NCI-H2227 treated with DMSO at 0.1 percent for 48 hours (cell line): ENCODE measurements at regions not wholly inside any gene's neighbourhood (a gene's known extent, or its start where the extent isn't known, plus 50 kb on each side); places are given as distances from the start of the nearest gene placed in this dataset.

Experiments
- DNase-seq: peaks from one replicate; lab custom pipeline; 2025; lab: John Stamatoyannopoulos, UW

DNA sequence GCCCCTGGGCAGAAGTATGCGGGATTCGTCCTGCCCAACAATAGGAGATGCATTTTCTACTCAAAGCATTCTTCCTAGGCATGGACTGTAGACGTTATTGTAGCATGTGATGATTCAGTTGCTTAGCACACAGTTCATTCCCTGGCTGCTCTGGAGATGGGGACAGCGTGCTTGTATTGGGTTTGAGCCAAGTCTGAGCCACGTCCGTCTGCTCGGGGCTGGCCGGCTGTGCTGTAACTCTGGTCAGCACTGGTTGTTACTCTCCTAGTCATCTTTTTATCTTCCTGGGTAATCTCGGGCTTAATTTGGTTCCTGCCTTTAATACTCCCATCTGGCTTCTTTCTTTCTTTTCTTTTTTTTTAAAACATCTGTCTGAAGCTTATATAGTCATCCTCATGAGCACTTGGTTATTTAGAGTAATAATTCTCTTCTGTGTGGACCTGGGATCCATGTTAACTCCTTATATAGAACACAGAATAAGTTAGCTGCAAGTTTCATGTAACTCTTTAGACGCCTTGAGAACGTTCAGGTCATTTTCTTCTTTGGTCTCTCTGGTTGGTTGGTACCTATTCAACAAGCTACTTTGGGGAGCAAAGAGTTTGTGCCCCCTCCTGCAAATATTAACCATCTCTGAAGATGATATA is 118.8 kb upstream of the RPS23 start:
- DNase-seq = no peak

DNA sequence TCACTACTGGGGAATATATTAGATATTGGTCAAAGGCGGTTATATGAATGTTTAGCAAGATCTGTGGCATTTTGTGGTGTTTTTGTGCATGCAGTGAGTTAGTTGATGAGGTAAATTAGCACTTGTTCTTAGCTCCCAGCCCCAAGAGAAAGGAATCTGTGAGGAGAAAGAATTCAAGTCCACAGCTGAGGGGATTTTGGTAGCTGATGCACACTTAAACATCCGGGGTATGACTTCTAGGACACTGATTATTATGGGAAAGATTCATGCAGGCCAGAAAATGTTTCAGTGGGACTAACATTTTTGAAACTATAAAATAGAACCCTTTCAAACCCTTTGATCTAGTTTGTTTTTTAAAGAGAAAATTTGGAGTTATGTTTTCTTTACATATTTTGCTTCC is 118.2 kb upstream of the RPS23 start:
- DNase-seq = no peak

DNA sequence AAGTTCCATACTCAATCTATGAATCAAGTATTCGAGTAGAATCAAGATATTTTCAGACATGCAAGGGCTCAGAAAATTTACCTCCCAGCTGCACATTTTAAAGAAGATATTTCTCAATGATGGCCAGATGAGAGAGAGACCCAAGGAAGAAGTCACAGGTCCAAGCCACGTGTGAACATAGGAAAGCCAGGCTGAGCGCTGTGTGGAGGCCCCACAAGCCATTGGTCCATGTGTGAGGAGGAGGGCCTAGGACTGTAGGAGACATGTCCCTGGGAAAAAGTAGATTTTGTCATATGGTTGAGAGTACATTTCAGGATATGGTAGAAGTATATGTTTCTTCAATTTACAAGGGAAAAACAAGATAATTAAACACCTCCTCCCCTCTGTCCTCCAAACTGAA is 115.8 kb upstream of the RPS23 start:
- no peak for DNase-seq

DNA sequence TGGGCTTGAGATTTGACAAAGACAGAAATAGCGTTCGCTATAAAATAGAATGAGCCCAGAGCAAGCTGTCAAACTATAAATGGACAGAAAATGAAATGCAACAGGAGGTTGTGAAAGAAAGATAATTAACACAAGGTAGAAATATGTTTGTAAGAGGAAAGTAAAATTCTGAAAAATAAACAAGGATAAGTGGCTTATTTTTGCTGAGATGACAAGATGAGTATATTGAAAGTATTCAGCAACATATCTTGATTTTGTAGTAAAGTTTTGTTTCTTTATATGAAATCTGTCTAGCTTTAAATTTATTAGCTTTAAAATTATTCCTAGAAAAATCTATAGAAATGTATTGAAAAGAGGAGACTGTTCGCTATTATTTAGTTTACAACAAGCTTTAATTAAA is 111.9 kb upstream of the RPS23 start:
- no peak for DNase-seq

DNA sequence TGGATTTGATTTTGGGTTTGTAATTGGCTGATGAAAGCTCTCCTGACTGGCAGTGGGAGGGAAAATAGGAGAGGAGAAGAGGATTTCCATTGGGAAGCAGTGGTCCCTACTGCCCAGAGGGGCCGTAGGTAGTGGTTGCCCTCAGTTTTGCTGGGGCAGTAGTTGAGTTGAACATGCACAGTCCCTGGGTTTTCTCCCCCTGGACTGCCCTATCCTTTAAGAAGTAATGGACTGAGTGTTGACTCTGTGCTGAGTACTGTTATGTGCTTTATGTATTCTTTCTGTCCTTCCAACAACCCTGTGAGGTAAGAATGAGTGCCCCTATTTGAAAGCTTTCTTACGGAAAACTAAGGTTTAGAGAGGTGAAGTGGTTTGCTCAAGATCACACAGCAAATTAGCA is 111.2 kb upstream of the RPS23 start:
- DNase-seq = no peak

DNA sequence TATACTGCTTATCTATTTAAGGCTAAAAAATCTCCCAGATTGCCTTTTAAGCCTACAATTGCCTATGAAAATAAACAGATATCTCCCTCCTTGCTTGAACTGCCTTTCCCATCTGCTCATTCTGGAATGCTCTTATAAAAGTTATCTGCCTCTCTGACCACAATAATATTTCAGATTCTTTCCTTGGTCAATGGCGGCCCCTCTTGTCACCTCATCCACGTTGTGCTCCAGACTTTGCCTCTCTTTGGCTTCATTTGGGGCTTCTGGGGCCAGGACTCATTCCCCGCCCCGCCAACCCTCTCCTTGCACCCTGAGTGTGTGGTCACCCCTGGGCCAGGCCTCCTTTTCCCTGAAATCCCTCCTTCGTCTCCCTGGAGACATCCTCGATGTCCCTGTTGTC is 110.0 kb upstream of the RPS23 start:
- no peak for DNase-seq

DNA sequence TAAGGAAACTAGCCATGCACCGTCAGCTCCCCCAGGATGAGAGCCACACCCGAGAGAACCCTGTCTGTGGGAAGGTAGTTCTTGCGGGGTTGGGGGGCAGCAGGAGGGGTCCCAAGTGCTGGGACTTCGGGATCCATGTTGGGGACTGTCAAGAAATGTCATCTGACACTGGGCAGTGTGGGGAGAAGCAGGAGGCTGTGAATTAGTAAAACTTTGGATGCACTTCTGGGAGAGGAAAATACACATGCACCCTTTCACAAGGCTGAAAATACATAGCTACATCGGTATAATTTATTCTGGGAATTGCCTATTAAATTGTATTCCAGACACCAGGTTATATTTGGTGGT is 109.6 kb upstream of the RPS23 start:
- DNase-seq = no peak

DNA sequence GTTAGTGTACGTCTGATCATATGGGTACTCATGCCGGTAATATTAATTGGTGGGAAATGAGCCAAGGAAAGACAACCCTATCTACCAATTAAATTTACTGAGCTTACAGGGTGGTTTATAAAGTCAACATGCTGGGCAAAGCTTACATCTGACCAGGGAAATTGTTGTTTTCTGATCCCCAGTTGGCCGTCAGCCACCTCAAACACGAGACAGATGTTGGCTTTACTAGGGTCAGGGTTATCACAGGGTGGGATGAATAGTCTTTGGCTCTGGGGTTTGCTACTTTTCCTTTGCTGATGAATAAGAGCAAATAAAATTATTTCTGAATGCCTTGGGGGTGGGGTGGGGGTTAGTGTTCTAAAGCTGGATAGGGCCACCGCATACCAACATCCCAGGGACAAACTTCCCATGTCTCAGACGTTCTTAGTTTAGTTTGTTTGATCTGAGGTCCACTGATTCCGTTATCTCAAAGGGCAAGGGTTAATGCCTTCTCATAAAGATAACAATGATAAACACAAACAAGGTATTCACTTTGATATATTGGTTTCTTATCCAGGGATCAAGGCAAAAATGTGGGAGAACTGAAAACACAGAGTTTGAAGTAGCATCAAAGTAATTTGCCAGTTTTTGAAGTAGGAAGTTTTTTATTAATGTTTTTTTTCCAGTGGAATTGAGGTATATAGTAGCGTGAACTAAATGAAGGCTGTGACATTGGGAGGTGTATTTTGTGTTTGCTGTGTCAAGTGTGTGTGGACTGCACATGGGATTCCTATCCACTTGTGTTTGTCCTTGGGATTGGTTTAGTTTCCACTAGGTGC is 109.1 kb upstream of the RPS23 start:
- DNase-seq = no peak

DNA sequence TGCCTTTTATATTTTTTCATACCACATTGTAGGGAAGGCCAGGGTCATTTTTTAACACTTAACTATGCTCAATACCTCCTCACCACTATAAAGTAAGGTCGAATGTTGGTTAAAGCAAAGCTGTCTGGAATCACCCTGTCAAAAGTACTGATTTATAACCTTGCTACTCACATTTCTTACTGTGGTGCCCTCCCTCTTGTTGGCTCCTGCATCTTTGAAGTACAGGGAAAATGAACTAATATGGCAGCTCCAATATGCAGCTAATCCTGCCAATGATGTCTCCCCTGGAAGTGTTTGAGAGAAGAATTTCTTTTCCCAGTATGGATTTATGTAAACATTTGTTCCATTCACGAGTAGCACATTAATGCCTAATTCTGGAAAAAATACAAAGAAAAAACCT is 108.4 kb upstream of the RPS23 start:
- peak; percentile 21 for DNase-seq

DNA sequence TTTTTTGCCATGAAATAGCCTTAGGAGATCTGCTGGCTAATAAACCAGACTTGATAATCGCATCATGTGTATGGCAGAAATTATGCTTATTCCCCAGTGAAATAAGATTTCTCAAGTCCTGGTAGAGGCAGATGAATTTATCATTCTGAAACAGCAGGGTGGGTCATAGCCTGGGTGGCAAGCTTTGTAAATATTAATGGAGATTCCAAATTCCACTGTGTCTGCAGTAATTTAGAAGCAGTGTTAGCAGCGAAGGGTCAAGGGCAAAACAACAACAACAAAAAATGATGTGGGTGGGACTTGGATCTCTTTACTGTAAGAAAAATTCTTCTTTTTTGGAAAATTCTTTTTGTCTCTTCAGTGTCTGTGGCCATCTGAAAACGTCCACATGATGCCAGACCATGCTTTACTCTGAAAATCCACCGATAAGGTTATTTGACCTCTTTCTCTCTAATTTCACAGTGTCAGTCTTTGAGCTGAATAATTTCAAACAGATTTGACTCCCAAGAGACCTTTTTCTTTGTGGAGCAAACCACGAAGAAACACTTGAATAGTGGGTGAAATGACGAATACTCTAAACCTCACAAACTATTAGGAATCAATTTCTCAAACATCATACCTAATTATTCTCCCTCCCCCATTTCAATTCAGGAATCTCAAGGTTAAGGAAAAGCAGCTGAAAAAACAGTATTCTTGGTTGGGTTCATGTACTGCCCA is 106.0 kb upstream of the RPS23 start:
- no peak for DNase-seq

DNA sequence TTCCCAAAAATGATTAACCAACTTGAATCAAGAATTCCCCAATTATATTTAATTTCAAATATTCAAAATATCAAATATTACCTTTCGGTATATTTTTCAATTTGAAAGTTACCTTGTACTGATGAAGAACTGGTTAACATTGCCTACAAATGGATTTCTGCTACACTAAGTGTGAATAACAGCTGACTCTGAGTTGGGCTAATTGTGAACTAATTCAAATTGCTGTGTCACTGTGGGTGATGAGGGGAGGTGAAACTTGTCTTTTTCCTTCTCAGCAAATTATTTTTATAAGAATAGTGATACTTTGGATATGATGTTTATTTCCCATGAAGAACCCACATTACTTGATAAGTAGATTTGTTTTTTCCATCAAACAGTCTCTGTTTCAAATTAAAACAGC is 103.4 kb upstream of the RPS23 start:
- DNase-seq = no peak

DNA sequence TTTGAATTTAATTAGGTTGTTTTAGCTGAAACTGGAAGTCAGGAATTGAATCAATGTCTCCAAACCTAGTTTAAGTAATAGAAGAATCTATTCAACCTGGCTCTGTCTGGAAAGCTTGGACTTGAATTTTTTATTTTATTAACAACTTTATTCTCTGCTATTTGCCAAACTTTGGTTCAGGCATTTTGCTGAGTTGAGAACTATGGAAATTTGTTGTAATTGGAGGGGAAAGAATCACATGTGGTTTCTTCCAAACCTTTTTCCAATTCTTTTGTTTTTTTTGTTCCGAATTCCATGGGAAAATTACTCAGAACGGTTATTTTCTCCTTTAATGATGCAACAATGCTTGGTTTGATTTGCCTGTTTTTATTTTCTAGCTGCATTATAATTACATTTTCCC is 98.2 kb upstream of the RPS23 start:
- no peak for DNase-seq

DNA sequence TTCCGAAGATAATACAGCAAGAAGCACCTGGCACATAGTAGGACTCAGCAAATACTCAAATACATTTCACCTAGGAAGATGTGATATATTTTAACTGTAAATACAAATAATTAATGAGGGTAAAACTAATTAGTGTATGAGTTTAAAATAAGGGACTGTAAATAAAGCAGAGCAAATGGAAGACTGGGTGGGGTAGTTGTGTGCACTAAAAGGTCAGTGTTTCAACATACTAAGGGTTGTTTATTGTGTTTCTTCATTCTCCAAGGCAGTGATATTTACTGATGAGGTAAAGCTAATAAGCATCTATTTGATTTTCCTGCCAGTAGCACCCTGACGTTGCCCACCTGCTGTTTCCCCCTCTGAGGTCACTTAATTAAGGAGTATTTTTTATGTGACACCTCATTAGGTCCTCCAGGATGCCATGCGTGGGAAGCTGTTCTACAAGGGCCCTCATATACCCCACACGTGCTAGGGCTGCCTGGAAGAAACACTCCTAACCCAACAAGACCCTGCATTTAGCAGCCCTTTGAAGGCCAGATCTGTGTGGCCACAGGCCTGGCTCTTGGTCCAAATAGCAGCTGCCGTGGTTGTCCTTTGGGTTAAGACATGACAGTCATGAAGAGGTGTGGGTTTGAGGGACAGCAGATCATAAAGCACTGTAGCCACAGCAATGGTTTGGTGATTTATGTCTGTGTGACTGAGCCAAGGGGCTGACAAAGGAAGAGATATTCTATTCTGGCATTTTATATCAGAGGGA is 97.5 kb upstream of the RPS23 start:
- DNase-seq = no peak

DNA sequence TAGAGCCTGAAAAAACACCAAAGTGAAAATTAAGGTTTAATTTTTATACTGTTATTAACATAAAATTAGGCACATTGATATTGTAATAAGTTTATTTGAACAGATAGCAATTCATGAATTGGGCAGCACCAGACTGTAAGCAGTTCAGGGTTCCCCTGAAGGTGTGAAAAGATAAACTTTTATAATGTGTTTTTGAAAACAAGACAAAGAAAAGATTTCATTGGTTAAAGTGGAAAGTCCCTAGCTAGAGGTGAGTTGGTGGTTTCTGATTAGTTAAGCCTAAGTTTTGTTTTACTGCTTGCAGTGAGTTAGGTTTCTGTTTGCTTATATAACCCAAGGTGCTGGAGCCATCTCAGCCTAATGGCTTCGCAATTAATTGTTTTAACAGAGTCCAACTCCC is 96.5 kb upstream of the RPS23 start:
- DNase-seq = no peak

DNA sequence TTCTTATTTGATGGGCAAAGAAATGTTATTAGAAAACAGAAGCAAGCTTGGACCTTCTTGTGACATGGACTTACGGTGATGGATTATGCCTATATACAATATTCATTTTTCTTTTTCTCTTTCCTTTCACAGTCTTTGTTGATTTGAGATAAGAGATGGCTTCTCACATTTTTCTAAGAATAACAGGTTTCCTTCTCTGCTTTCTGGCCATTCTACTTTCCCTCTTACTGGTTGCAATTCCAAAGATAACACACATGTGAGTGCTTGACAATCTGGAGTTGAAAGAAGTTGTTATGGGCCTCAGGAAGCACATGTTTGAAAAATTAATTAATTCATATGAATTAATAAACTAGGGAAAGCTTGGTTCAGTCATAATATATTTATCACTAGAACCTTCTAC is 89.8 kb upstream of the RPS23 start:
- DNase-seq = no peak

DNA sequence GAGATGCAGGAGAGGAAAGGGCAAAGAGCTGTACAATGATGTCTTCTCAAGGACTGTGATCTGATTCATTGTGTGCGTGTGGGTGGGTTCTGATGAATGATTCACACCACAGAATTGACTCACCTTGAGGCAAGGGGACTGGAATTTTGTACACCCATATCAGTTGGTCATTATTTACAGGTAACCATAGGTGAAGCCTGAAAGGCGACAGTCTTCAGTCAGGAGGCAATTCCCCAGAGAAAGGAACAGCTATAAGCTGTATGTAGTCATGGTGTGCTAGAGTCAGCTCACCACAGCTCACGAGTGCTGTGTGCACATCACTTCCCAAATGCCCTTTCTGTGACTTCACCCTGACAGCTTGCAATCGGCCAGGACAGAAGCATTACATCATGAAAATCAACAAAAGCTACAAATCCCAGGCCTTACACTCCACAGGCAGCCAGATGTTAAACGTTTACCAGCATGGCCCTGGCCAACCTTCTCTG is 87.6 kb upstream of the RPS23 start:
- no peak for DNase-seq

DNA sequence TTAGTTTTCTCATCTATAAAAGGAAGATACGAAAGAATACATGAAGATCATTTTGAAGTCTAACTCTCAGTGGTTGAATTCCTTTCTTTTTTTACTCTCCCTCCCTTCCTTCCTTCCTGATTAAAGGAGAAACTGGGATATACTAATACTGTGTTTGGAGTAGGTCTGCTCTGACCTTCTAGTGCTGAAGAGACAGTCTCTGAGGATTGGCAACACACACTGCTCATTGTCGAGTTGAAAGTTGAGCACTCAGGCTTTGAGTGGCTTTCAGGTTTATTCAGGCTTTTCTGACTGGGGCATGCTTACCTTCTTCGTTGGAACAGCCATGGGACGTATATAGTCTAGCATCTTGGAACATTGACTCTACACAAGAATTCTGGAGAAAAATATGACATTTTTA is 86.9 kb upstream of the RPS23 start:
- DNase-seq = no peak

DNA sequence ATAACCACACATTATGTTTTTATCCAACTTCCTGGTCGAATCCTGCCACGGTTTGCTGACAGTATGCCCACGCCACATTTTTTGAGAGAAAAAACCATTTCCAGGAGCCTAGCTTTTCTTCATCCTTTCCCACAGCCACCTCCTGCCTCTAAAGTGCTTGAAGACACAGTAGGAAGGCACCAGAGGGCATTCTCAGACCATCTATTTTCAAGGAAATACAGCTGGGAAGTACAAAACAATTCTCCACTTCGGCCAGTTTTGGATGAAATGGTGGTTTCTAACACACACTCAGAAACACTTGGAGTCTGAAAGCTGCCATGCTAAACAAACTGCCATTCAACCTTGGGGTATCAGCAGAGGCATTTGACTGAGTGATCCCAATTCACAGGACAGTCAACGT is 86.3 kb upstream of the RPS23 start:
- peak; percentile 13 for DNase-seq

DNA sequence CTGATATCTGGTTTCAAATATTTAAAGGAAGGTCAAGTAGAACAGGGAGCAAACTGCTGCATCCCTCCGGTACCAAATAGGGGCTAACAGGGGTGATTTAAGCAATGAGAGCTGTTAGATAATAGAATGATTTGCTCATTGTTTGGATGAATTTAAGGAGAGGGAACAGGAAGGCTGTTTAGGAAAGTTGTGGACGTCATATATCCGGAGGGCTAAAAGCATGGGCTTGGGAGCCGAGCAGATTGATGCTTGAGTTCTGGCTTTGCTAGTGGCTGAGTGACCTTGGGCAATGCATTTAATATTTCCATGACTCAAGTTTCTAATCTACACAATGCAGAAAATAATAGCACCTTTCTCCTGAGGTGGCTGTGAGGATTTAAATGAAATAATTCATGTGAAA is 85.4 kb upstream of the RPS23 start:
- no peak for DNase-seq

DNA sequence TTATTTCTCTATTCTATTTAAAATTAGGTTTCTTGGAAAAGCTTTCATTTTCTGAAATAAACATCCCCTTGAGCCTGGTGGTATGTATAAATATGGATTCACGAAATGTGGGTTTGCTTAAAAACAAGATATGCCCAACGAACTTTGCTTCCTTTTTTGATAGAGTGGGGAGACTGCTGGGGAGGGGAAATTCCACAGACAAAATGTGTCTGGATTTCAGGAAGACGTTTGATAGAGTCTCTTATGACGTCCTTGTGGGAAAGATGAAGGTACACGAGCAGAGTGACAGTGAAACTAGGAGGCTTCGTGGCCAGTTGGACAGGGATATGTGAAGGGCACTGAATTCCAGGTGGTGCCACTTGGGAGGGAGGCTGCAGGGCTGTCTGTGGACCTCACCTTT is 84.5 kb upstream of the RPS23 start:
- DNase-seq = no peak

DNA sequence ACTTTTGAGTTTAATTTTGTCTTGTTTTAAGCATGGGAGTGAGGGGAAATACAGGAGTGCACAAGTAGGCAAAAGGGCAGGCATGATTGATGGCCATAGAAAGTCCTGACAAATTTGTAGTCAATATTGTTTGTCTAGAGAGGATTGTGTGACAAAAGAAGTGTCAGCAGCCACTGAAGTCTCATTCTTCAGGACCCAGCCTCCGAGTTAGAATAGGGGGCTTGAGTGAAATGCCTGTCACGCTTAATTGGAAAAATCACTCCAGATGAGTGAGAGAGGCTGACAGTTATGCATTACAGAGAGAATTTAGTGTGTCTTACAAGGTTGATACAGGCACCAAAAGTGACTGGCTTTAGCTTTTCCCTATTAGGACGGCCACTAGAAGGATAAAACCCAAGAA is 81.9 kb upstream of the RPS23 start:
- no peak for DNase-seq

DNA sequence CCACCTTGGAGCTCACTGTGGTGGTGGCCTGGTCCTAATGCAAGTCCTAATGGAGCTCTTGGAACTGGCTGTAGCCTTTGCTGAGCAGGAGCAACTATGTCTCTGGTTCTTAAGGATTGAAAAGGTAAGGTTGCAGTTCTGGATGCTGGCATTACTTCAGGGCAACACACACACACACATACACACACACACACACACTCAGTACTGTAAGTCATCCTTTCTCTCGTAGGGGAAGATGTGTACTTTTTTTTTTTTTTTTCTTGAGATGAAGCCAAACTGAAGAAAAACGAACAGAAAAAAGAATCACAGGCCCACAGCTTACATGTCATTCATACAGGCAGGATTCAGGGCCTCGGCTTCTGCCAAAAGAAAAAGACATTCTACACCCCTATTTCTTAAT is 81.1 kb upstream of the RPS23 start:
- no peak for DNase-seq

DNA sequence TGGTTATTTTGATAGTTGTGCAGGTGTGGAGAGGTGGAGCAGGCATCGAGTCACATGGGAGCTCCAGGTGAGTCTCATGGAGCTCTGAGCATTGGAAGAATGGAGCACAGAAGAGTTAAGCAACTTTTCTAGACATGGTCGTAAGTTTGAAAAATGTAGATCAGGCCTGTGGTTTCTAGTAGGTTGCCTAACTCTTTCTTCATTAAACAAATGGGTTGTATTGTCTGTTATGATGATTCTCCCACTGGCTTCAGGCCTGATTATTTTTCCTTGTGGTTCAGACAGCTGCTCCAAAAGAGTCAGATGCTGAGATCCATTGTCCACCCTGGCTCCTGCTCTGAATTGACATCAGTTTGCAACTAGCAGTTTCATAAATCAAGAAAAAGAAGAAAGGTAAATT is 80.3 kb upstream of the RPS23 start:
- no peak for DNase-seq
